ENCODE measurements at regions not wholly inside any gene's neighbourhood (a gene's known extent, or its start where the extent isn't known, plus 50 kb on each side); places are given as distances from the start of the nearest gene placed in this dataset.

DNA sequence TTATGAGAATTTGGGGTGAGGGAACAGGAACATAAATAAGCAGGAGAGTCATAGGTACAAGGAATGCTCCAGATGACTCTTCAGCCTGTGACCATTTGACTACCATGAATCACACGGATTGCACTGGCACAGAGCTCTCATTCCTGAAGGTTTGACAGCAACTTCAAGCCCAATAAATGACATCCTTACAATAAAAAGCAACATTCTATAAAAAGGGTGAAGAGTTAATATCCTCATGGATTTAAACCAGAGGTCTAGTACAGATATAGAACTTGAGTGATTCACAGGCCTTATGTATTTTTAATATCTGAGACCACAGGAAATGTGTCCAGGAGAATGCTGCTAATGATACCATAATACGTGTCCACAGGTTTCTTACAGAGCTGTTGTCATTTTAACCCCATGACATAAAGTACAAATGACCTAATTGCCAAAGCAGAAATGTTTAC lies 158.1 kb downstream of the IRS2 start:
- CTCF ChIA-PET: interaction anchor here (0.6 kb wide), 1 partner anchor 699 kb away, joined by 4 read pairs; no protein-coding TSS in a partner anchor
- DNase-seq (ENCODE audit: low spot score): peak; percentile 39
- POLR2A ChIA-PET (ENCODE audit: low non-redundant PET): no interaction called here

DNA sequence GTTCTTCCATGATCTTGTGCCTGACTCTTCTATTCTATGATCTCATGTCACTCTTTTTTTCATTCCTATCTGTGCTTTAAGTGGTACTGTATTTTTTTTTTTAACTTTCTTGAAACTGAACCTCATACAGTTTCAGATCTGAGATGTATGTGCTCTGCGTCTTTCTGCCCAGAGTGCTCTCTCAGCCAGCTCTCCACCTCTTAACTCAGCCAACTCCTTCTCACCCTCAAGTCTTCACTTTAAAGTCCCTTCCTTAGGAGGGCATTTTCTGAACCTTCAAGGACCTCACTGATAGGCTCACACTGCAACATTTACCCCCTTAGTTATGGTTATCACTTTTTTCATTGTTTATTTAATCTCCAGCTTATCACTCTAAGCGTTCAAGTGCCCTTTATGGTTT lies 158.7 kb downstream of the IRS2 start:
- POLR2A ChIA-PET (ENCODE audit: low non-redundant PET): no interaction called here
- no peak for DNase-seq (ENCODE audit: low spot score)
- TF ChIP-seq, protein P1, sequence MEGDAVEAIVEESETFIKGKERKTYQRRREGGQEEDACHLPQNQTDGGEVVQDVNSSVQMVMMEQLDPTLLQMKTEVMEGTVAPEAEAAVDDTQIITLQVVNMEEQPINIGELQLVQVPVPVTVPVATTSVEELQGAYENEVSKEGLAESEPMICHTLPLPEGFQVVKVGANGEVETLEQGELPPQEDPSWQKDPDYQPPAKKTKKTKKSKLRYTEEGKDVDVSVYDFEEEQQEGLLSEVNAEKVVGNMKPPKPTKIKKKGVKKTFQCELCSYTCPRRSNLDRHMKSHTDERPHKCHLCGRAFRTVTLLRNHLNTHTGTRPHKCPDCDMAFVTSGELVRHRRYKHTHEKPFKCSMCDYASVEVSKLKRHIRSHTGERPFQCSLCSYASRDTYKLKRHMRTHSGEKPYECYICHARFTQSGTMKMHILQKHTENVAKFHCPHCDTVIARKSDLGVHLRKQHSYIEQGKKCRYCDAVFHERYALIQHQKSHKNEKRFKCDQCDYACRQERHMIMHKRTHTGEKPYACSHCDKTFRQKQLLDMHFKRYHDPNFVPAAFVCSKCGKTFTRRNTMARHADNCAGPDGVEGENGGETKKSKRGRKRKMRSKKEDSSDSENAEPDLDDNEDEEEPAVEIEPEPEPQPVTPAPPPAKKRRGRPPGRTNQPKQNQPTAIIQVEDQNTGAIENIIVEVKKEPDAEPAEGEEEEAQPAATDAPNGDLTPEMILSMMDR (conservative IDR thresholded peaks at IDR 0.05; ENCODE audit: low read depth): no peak
- no peak overlapping the region for H3K27ac ChIP-seq
- CTCF ChIA-PET: no interaction called here

More for the DNA sequence above, 158.1 kb downstream of the IRS2 start:
- H3K27ac ChIP-seq: no peak overlapping the region
- TF ChIP-seq, protein P1 (conservative IDR thresholded peaks at IDR 0.05; ENCODE audit: low read depth): no peak

DNA sequence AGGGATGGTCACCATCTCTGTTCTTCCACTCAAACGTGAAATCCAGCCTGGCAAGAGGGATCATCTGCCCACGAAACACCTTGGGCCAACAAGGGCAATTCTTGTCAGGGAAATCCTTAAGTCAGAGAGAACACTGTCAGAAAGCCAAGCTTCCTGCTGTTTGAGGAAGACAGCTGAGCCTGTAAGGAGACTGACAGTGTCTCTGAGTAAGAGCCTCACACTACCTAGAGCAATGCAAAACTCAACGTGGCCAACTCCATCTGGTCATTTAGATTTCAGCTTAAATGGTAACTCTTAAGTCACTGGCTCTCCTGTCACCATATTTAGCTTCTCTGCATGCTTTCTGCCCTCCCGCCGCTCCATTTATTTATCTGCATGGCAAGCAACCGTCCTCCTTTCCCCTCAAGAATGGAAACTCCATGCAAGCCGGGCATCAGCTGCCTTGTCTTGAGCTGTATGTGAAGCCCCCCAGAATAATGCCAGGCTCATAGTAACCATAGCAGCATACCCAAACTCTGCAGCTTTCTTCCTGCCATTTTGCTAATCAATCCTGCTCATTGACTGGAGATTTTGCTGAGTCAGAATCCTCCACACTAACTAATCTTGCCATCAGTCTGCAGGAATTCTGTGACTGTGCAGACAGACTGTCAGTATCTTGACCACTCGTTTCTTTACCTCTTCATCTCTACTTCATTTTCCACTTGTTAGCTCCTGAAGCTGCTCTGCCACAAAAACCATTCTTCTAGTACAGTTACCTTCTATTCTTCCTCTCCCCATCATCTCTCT lies 159.8 kb downstream of the IRS2 start:
- ChIA-PET CTCF (no interaction called here), POLR2A (ENCODE audit: low non-redundant PET) (no interaction called here)
- no peak overlapping the region for H3K27ac ChIP-seq
- TF ChIP-seq, protein P1 (conservative IDR thresholded peaks at IDR 0.05; ENCODE audit: low read depth): no peak
- DNase-seq (ENCODE audit: low spot score): no peak

DNA sequence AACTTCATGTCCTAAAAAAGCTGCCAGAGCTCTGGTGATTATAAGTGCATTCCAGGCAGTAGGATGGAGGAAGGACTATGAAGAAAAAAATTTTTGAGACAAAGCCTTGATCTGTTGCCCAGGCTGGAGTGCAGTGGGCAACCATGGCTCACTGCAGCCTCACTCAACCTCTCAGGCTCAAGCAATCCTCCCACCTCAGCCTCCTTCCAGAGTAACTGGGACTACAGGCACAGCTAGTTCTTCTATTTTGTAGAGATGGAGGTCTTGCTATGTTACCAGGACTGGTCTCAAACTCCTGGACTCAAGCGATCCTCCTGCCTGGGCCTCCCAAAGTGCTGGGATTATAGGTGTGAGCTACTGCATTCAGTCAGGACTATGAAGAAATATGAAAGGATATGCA lies 161.2 kb downstream of the IRS2 start:
- no peak for DNase-seq (ENCODE audit: low spot score)
- ChIA-PET POLR2A (ENCODE audit: low non-redundant PET) (no interaction called here), CTCF (no interaction called here)
- no peak overlapping the region for H3K27ac ChIP-seq
- TF ChIP-seq, protein P1 (conservative IDR thresholded peaks at IDR 0.05; ENCODE audit: low read depth): no peak

DNA sequence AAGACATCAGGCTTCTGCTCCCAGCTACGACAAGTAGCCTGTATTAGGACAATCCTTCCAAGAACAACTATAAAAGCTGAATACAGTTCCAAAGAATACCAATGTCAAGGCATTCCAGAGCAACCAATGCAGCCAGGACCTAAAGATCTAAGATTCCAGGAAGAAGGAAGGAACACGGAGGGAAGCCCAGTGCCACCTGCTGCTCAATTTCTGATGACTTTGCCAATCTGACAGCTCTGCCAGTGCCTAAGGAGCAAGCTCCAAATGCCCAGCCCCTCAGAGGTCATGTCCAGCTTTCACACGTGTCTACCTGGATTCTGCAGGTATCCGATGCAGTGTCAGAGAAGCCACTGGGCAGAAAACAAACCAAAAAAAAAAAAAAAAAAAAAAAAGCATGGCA lies 164.4 kb downstream of the IRS2 start:
- ChIA-PET POLR2A (ENCODE audit: low non-redundant PET) (no interaction called here), CTCF (no interaction called here)
- TF ChIP-seq, protein P1 (conservative IDR thresholded peaks at IDR 0.05; ENCODE audit: low read depth): no peak
- H3K27ac ChIP-seq: no peak overlapping the region
- no peak for DNase-seq (ENCODE audit: low spot score)

DNA sequence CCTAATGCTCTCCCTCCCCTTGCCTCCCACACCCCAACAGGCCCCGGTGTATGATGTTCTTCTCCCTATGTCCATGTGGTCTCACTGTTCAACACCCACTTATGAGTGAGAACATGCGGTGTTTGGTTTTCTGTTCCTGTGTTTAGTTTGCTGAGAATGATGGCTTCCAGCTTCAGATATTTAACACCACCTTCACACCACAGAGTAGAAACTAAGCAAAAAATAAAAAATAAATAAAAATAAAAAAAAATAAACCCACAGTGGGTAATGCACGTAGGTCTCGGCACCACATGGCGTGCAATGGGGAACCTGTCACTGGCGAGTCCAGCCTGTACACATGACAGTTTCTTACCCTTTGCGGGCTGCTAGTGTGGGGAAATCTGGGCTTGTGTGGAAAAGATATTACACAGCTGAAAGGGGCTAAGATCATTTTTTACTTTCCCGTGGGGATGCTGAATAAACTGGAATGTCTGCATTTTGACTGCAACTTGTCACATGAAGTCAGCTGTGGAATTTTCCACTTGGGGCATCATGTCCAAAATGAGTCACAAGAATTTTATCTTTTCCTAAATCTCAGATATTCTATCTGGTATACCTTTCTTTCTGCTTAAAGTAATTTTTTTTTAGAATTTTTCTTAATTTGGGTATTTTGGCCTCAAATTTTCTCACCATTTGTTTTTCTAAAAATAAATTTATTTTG lies 170.5 kb downstream of the IRS2 start:
- ChIA-PET CTCF (no interaction called here), POLR2A (ENCODE audit: low non-redundant PET) (no interaction called here)
- no peak for DNase-seq (ENCODE audit: low spot score)
- TF ChIP-seq, protein P1 (conservative IDR thresholded peaks at IDR 0.05; ENCODE audit: low read depth): no peak
- no peak overlapping the region for H3K27ac ChIP-seq
